Effector memory CD4-positive, alpha-beta T cell (primary cell): ENCODE measurements at regions not wholly inside any gene's neighbourhood (a gene's known extent, or its start where the extent isn't known, plus 50 kb on each side); places are given as distances from the start of the nearest gene placed in this dataset.

Experiments used
- DNase-seq, 3 donors: peaks; one replicate each; pipeline ENCODE4 v3.0.0-alpha.2; 2020
- H3K27ac ChIP-seq: 2 replicates; pipeline ENCODE4 v1.7.0; 2013; ENCODE audit warnings: mild to moderate bottlenecking, low read length, moderate library complexity; ENCODE audit not compliant: insufficient read depth, poor library complexity, severe bottlenecking
- H3K27me3 ChIP-seq: replicated peaks from 2 replicates; pipeline ENCODE4 v1.7.0; 2013; ENCODE audit warnings: mild to moderate bottlenecking, low read length; ENCODE audit not compliant: insufficient read depth, control insufficient read depth, poor library complexity, severe bottlenecking
- H3K36me3 ChIP-seq: 2 replicates; pipeline ENCODE4 v1.7.0; 2013; ENCODE audit warnings: mild to moderate bottlenecking, low read length, moderate library complexity; ENCODE audit not compliant: control insufficient read depth, insufficient read depth
- H3K4me1 ChIP-seq: 2 replicates; pipeline ENCODE4 v1.7.0; 2013; ENCODE audit warnings: low read length, mild to moderate bottlenecking; ENCODE audit not compliant: control insufficient read depth, insufficient read depth, poor library complexity, severe bottlenecking
- H3K4me3 ChIP-seq: 2 replicates; pipeline ENCODE4 v1.7.0; 2013; ENCODE audit warnings: low read length, low read depth, mild to moderate bottlenecking; ENCODE audit not compliant: insufficient read depth, poor library complexity, severe bottlenecking
- H3K9me3 ChIP-seq: 2 replicates; pipeline ENCODE4 v1.7.0; 2013; ENCODE audit warnings: mild to moderate bottlenecking, low read length, moderate library complexity; ENCODE audit not compliant: control insufficient read depth

DNA sequence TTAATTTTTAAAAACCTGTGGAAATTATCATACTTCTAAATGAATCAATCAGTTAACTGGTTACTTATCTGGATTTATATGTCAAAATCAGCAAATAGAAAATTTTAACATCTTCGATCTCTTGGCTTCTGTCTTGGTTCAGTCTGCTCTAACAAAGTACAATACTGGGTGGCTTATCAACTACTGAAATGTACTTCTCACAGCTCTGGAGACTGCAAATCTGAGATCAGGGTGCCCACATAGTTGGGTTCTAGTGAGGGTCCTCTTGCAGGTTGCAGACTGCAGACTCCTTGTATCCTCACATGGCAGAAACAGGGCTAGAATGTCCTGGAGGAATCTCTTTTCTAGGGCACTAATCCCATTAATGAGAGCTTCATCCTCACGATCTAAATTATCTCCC, 1851.6 kb upstream of the TENM3 start:
- Histone ChIP-seq H3K27ac (no peak overlapping the region), H3K27me3 (no peaks in the 10 kb centered on the region), H3K36me3 (no peaks in the 10 kb centered on the region), H3K4me3 (no peak overlapping the region), H3K9me3 (no peaks in the 10 kb centered on the region), H3K4me1 (no peaks in the 10 kb centered on the region)
- DNase-seq: no peak

DNA sequence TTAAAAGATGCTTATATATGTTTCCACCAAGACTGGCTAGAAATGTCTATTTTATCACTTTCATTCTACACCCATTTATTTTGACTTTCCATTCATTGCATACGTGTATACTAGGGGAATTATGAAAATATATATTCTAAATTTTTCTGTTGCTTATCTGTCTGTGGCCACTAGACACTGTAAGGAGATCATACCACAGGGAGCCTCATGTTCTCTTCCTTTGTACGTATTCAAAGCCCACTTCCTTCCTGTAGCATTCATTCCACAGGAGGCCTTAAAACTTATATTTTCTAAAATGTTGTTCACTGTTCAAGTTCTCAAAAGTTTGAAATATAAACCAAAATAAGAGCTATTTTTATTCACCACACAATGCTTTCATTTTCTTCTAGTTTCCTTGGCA, 1848.9 kb upstream of the TENM3 start:
- Histone ChIP-seq H3K36me3 (no peaks in the 10 kb centered on the region), H3K27me3 (no peaks in the 10 kb centered on the region), H3K4me3 (no peak overlapping the region), H3K4me1 (no peaks in the 10 kb centered on the region), H3K27ac (no peak overlapping the region), H3K9me3 (no peaks in the 10 kb centered on the region)
- no peak for DNase-seq

DNA sequence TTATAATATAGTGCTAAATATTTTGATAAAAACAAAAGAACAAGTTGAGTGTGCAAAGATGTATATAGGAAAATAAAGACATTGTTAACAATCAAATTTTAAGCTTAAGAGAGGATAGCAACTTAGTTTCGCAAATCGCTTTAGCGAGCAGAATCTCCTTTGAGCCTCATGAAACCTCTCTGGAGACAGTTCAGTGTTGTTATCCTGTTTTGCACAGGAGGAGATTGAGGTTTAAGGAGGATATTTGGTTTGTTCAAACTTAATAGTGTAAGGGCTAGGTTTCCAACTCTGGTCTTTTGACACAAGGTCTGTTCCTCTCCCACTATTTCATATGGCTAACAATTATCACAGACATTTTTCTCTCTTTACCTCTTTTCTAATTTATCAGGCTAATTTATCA, 1848.5 kb upstream of the TENM3 start:
- no peaks in the 10 kb centered on the region for H3K27me3 ChIP-seq
- no peaks in the 10 kb centered on the region for H3K9me3 ChIP-seq
- no peaks in the 10 kb centered on the region for H3K4me1 ChIP-seq
- H3K4me3 ChIP-seq: no peak overlapping the region
- no peaks in the 10 kb centered on the region for H3K36me3 ChIP-seq
- no peak overlapping the region for H3K27ac ChIP-seq
- DNase-seq: no peak

DNA sequence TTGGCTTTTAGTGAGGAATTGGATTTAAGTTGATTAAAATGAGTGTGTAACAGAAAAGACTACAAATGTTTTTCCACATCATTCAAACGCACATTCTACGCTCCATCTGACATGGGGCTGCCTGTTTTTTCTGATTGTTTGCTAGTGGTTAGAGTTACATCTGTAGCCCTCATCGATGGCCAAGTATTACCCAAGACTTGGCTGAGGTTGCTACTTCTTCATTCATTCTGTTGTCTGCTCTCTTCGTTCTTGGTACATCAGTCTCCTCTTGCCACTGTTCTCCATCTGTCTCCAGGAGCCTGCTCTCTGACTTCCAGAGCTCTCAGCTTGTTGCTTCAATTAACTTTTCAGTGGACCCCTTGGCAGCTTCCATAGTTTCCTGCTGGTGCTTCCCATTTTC, 1844.6 kb upstream of the TENM3 start:
- Histone ChIP-seq H3K36me3 (no peaks in the 10 kb centered on the region), H3K27ac (no peak overlapping the region), H3K4me3 (no peak overlapping the region), H3K9me3 (no peaks in the 10 kb centered on the region), H3K4me1 (no peaks in the 10 kb centered on the region), H3K27me3 (no peaks in the 10 kb centered on the region)
- DNase-seq: no peak

DNA sequence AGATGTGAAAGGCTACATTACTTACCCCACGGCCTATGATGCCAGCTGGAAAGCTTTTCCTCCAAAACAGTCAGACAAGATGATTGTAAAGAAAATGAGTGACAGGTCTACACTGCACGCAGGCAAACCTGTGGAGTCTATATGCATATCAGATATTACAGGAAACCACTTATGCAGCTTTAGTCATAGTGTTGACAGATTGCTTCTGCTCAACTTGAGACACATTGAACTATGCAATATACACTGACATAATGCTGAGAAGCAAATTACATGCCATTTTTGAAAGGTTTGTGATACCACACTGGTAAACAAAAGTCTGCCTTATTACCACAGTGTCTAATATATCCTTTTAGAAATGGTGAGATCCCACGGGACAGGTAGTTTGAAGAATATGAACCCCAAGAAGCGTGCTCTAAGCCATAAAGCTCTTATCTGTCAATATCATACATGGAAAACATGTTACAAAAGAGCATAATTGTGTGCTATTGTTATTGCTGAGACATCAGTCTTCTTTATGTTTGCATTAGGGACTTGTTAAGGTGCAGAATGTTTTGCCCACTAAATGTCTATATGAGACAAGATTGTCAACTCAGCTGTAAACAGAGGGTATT, 1835.8 kb upstream of the TENM3 start:
- no peak for DNase-seq
- Histone ChIP-seq H3K4me3 (no peak overlapping the region), H3K36me3 (no peaks in the 10 kb centered on the region), H3K27me3 (no peaks in the 10 kb centered on the region), H3K27ac (no peak overlapping the region), H3K9me3 (no peaks in the 10 kb centered on the region), H3K4me1 (no peaks in the 10 kb centered on the region)

DNA sequence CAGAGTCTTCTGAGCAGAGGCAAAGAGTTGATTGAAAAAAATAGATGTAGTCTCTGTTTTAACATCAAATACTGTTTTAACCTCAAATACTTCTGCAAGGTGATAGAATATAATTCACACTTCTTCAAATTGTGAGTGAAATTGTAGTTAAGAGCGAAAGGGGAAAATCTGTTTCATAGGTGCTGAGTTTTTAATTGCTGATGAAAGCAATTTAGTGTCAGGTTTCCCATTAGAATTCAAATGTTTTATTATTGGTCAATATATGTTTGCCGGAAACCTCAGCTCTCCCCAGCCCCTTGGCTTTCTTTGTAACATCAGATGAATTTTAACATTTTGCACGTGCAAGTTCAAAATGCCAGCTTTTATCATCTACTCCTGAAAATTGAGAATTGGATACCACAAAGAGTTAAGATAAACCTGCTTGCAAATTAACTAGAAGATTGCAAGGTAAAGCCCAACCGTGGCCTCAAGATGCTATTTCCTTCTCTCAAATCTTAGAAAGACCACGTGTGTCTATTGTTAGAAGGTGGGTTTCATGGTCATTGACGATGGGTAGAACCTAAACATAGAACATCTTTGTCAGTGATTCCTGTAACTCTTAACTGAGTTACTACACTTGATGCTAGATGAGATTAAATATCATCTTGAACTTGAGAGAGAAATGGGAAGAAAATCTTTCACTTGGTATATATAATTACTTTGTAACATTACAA, 1824.2 kb upstream of the TENM3 start:
- Histone ChIP-seq H3K36me3 (no peaks in the 10 kb centered on the region), H3K4me1 (no peaks in the 10 kb centered on the region), H3K27me3 (no peaks in the 10 kb centered on the region), H3K4me3 (no peak overlapping the region), H3K9me3 (no peaks in the 10 kb centered on the region), H3K27ac (no peak overlapping the region)
- DNase-seq: no peak

DNA sequence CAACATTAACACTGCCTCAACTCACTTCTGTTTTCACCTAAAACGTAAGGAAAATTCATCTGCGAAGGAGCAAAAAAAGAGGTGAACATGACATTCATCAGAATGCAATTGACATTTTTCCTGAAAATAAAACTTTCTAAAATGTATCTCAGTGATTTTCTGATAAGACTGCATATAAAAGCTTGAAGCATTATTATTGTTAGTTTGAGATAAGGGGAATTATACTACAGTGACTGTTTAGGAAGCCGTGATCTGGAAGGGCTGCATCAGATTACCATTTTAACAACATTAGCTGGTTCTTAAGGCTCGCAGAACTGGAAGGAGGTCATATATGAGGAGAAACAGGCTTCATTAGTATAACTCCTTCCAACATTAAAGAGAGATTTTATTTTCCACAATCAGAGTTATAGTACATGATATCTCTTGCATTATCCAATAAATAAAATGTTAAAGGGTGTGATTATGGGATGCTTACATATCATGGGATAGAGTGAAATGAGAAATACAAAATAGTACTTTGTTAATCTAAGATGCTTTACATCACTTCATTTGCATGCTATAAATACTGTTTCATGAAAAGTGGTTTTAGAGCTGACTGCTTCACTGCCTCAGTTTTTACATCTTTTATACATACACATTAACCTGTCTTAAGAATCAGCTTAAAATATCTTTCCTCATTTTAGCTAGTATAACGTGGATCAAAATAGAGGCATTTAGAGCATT, 1820.1 kb upstream of the TENM3 start:
- no peaks in the 10 kb centered on the region for H3K9me3 ChIP-seq
- no peak overlapping the region for H3K27ac ChIP-seq
- no peaks in the 10 kb centered on the region for H3K4me1 ChIP-seq
- no peaks in the 10 kb centered on the region for H3K27me3 ChIP-seq
- no peak for DNase-seq
- no peaks in the 10 kb centered on the region for H3K36me3 ChIP-seq
- no peak overlapping the region for H3K4me3 ChIP-seq

DNA sequence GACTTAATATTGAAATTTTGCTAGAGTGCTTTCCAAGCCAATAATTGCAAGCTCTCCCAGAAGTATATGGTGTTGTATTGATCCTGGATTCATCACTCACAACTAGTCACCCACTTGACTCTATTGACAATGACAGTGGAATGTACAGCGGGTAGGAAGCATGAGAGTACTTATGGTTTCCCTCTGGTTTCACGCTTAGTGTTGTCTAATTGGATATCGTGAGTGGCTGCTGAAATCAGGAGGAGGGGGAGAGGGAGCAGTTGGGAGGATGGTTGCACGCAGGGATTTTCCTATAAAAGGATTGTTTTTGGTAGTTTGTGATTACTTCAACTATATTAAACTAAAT, 1819.5 kb upstream of the TENM3 start:
- DNase-seq: no peak
- Histone ChIP-seq H3K4me3 (no peak overlapping the region), H3K27me3 (no peaks in the 10 kb centered on the region), H3K27ac (no peak overlapping the region), H3K9me3 (no peaks in the 10 kb centered on the region), H3K4me1 (no peaks in the 10 kb centered on the region), H3K36me3 (no peaks in the 10 kb centered on the region)

DNA sequence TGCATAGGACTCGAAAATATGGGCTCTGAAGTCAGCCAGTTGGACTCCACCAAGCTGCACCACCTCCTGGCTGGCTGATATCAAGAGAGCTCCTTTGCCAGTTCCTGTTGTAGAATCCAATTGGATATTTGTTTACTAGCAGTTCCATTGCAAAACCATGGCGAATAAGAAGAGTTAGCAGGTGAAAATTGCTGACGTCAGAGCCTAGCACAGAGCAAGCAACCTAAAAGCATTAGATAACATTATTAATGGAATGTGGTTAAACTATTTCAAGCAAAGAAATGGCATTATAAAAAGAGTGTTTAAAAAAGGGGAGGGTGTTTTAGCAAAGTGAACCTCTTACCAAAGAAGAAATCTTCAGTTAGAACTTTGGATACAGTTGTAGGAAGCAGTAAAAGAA, 1816.3 kb upstream of the TENM3 start:
- Histone ChIP-seq H3K36me3 (no peaks in the 10 kb centered on the region), H3K9me3 (no peaks in the 10 kb centered on the region), H3K27ac (no peak overlapping the region), H3K4me1 (no peaks in the 10 kb centered on the region), H3K4me3 (no peak overlapping the region), H3K27me3 (no peaks in the 10 kb centered on the region)
- DNase-seq: no peak

DNA sequence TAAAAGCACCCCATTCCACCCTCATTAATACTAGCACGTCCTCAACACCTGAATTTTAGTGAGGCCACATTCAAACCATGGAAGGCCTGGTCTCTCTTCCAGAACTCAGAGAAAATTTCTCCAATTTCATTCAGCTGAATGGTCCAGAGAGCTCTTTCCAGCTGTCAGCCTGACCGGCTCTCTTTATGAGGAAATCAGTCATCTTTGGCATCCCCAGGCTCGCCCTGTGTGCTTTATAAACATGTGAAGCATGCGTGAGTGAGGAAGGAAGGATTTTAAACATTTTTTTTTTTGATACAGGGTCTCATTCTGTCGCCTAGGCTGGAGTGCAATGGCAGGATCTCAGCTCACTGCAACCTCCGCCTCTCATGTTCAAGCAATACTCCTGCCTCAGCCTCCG, 1812.9 kb upstream of the TENM3 start:
- H3K4me1 ChIP-seq: no peaks in the 10 kb centered on the region
- H3K27ac ChIP-seq: no peak overlapping the region
- no peaks in the 10 kb centered on the region for H3K9me3 ChIP-seq
- no peak for DNase-seq
- no peak overlapping the region for H3K4me3 ChIP-seq
- no peaks in the 10 kb centered on the region for H3K36me3 ChIP-seq
- H3K27me3 ChIP-seq: no peaks in the 10 kb centered on the region
